SK-N-SH treated with all-trans-retinoic acid at 6 μM for 48 hours (cell line): ENCODE measurements at regions not wholly inside any gene's neighbourhood (a gene's known extent, or its start where the extent isn't known, plus 50 kb on each side); places are given as distances from the start of the nearest gene placed in this dataset.

Experiments
- ESRRG ChIP-seq: fragments of 250-450 bp; sonication (Bioruptor Pico); IDR thresholded peaks from 2 replicates; pipeline ENCODE4 v1.6.1; 2021; ENCODE audit warnings: mild to moderate bottlenecking
- OSR1 ChIP-seq: fragments of 250-450 bp; sonication (Bioruptor Pico); IDR thresholded peaks from 2 replicates; pipeline ENCODE4 v1.8.0; 2022; ENCODE audit warnings: moderate library complexity, mild to moderate bottlenecking, inconsistent platforms
- POU6F1 ChIP-seq: fragments of 250-450 bp; sonication (Bioruptor Pico); IDR thresholded peaks from 2 replicates; pipeline ENCODE4 v1.8.0; 2021; ENCODE audit warnings: low read depth, mild to moderate bottlenecking, moderate library complexity, borderline replicate concordance
- TSHZ2 ChIP-seq: fragments of 250-450 bp; sonication (Bioruptor Pico); IDR thresholded peaks from 2 replicates; pipeline ENCODE4 v1.5.0; 2020; ENCODE audit warnings: mild to moderate bottlenecking, moderate library complexity

GRCh38 chr6:21348146-21348503 is 245.4 kb upstream of the SOX4 start:
- no peak for TF ChIP-seq ESRRG (CRISPR knock-in tag)
- no peak for TF ChIP-seq POU6F1 (CRISPR knock-in tag)
- no peak for TF ChIP-seq OSR1 (CRISPR knock-in tag)
- TF ChIP-seq TSHZ2, result no peak
